SU-DHL-6 (cell line): ENCODE measurements at regions not wholly inside any gene's neighbourhood (a gene's known extent, or its start where the extent isn't known, plus 50 kb on each side); places are given as distances from the start of the nearest gene placed in this dataset.

Experiments used
- EZH2phosphoT487 ChIP-seq: fragments of 200-600 bp; sonication (generic), shearing (Covaris generic); conservative IDR thresholded peaks from 2 replicates; pipeline ENCODE4 v1.6.1; 2018; ENCODE audit warnings: mild to moderate bottlenecking, antibody characterized with exemption, low read length, moderate library complexity, mixed read lengths
- TF ChIP-seq, protein P1 (sequence below): fragments of 200-600 bp; sonication (generic); IDR thresholded peaks from one replicate; pipeline ENCODE4 v1.5.1; 2017; ENCODE audit warnings: antibody characterized with exemption, mild to moderate bottlenecking, low read length, moderate library complexity; ENCODE audit not compliant: insufficient read depth, poor library complexity, severe bottlenecking

DNA sequence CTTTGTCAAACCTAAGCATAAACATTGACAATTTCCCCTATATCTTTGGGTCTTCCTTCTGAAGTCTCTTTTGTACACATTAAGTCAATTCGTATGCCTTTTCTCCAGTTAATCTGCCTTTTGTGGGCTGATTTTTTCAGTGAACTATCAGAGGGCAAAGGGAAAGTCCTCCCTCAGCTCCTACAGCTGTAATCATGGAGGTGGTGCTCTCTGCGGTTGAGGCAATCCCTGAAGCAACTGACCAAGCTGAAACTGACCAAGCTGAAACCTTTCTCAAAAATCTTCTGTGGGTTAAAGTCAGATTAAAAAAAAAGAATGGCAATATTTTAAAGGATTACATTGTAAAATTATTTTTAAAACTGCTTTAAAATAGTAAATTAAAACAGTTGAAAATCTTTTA, 105.8 kb upstream of the DNAJC10 start:
- TF ChIP-seq, protein P1, sequence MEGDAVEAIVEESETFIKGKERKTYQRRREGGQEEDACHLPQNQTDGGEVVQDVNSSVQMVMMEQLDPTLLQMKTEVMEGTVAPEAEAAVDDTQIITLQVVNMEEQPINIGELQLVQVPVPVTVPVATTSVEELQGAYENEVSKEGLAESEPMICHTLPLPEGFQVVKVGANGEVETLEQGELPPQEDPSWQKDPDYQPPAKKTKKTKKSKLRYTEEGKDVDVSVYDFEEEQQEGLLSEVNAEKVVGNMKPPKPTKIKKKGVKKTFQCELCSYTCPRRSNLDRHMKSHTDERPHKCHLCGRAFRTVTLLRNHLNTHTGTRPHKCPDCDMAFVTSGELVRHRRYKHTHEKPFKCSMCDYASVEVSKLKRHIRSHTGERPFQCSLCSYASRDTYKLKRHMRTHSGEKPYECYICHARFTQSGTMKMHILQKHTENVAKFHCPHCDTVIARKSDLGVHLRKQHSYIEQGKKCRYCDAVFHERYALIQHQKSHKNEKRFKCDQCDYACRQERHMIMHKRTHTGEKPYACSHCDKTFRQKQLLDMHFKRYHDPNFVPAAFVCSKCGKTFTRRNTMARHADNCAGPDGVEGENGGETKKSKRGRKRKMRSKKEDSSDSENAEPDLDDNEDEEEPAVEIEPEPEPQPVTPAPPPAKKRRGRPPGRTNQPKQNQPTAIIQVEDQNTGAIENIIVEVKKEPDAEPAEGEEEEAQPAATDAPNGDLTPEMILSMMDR: no peak
- no peak for TF ChIP-seq EZH2phosphoT487
